WTC11 (cell line): ENCODE measurements at regions not wholly inside any gene's neighbourhood (a gene's known extent, or its start where the extent isn't known, plus 50 kb on each side); places are given as distances from the start of the nearest gene placed in this dataset.

Experiments used
- CREB1 ChIP-seq: sonication (generic); formaldehyde crosslinking; IDR thresholded peaks from 2 replicates; pipeline ENCODE4 v1.8.0; 2023; ENCODE audit warnings: mild to moderate bottlenecking, missing genetic modification reagents
- IRF2 ChIP-seq: sonication (generic); formaldehyde crosslinking; IDR thresholded peaks from 2 replicates; pipeline ENCODE4 v1.8.0; 2022; ENCODE audit warnings: low read depth, missing genetic modification reagents, borderline replicate concordance
- KAT7 ChIP-seq: sonication (generic); formaldehyde crosslinking; IDR thresholded peaks from 2 replicates; pipeline ENCODE4 v1.8.1; 2023; ENCODE audit warnings: missing genetic modification reagents, mild to moderate bottlenecking, borderline replicate concordance
- SP1 ChIP-seq: sonication (generic); formaldehyde crosslinking; conservative IDR thresholded peaks from 2 replicates; pipeline ENCODE4 v1.8.1; 2022; ENCODE audit warnings: missing genetic modification reagents
- TEAD4 ChIP-seq: sonication (generic); formaldehyde crosslinking; IDR thresholded peaks from 2 replicates; pipeline ENCODE4 v1.8.0; 2022; ENCODE audit warnings: mild to moderate bottlenecking, missing genetic modification reagents
- TF ChIP-seq, protein P1 (sequence below): fragments of 200-600 bp; IDR thresholded peaks from 2 replicates; pipeline ENCODE4 v1.8.0; 2022; ENCODE audit warnings: antibody characterized with exemption
- TF ChIP-seq, protein P2 (sequence below): sonication (generic); formaldehyde crosslinking; IDR thresholded peaks from 2 replicates; pipeline ENCODE4 v1.8.1; 2023; ENCODE audit warnings: mild to moderate bottlenecking, moderate library complexity, missing genetic modification reagents
- TF ChIP-seq, protein P3 (sequence below): sonication (generic); formaldehyde crosslinking; conservative IDR thresholded peaks from 2 replicates; pipeline ENCODE4 v1.8.1; 2022; ENCODE audit warnings: mild to moderate bottlenecking, missing genetic modification reagents
- TF ChIP-seq, protein P4 (sequence below): sonication (generic); formaldehyde crosslinking; IDR thresholded peaks from 2 replicates; pipeline ENCODE4 v1.8.0; 2022; ENCODE audit warnings: missing genetic modification reagents

DNA sequence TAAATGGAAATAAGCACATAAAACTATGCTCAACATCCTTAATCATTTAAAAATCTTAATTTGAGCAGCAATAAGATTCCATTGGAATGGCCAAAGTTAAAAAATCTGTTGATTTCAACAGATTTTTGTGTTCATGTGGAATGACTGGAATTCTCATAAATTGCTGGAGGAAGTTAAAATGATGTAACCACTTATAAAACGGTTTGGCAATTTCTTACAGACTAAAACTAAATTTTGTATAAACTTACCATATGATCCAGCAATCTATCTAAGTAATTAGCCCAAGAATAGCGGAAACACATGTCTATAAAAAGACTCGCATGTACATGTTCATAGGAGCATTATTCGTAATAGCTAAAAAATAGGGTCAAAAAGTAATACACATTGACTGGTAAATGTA, 1713.6 kb downstream of the SI start:
- no peak for TF ChIP-seq SP1
- no peak for TF ChIP-seq TEAD4 (CRISPR knock-in tag)
- TF ChIP-seq KAT7 (CRISPR knock-in tag) = no peak
- TF ChIP-seq CREB1 (CRISPR knock-in tag) = no peak
- TF ChIP-seq, protein P1, sequence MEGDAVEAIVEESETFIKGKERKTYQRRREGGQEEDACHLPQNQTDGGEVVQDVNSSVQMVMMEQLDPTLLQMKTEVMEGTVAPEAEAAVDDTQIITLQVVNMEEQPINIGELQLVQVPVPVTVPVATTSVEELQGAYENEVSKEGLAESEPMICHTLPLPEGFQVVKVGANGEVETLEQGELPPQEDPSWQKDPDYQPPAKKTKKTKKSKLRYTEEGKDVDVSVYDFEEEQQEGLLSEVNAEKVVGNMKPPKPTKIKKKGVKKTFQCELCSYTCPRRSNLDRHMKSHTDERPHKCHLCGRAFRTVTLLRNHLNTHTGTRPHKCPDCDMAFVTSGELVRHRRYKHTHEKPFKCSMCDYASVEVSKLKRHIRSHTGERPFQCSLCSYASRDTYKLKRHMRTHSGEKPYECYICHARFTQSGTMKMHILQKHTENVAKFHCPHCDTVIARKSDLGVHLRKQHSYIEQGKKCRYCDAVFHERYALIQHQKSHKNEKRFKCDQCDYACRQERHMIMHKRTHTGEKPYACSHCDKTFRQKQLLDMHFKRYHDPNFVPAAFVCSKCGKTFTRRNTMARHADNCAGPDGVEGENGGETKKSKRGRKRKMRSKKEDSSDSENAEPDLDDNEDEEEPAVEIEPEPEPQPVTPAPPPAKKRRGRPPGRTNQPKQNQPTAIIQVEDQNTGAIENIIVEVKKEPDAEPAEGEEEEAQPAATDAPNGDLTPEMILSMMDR = no peak
- TF ChIP-seq, protein P2, sequence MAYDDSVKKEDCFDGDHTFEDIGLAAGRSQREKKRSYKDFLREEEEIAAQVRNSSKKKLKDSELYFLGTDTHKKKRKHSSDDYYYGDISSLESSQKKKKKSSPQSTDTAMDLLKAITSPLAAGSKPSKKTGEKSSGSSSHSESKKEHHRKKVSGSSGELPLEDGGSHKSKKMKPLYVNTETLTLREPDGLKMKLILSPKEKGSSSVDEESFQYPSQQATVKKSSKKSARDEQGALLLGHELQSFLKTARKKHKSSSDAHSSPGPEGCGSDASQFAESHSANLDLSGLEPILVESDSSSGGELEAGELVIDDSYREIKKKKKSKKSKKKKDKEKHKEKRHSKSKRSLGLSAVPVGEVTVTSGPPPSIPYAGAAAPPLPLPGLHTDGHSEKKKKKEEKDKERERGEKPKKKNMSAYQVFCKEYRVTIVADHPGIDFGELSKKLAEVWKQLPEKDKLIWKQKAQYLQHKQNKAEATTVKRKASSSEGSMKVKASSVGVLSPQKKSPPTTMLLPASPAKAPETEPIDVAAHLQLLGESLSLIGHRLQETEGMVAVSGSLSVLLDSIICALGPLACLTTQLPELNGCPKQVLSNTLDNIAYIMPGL (CRISPR knock-in tag) = no peak
- TF ChIP-seq, protein P3, sequence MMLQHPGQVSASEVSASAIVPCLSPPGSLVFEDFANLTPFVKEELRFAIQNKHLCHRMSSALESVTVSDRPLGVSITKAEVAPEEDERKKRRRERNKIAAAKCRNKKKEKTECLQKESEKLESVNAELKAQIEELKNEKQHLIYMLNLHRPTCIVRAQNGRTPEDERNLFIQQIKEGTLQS = no peak
- TF ChIP-seq IRF2 = no peak
- TF ChIP-seq, protein P4, sequence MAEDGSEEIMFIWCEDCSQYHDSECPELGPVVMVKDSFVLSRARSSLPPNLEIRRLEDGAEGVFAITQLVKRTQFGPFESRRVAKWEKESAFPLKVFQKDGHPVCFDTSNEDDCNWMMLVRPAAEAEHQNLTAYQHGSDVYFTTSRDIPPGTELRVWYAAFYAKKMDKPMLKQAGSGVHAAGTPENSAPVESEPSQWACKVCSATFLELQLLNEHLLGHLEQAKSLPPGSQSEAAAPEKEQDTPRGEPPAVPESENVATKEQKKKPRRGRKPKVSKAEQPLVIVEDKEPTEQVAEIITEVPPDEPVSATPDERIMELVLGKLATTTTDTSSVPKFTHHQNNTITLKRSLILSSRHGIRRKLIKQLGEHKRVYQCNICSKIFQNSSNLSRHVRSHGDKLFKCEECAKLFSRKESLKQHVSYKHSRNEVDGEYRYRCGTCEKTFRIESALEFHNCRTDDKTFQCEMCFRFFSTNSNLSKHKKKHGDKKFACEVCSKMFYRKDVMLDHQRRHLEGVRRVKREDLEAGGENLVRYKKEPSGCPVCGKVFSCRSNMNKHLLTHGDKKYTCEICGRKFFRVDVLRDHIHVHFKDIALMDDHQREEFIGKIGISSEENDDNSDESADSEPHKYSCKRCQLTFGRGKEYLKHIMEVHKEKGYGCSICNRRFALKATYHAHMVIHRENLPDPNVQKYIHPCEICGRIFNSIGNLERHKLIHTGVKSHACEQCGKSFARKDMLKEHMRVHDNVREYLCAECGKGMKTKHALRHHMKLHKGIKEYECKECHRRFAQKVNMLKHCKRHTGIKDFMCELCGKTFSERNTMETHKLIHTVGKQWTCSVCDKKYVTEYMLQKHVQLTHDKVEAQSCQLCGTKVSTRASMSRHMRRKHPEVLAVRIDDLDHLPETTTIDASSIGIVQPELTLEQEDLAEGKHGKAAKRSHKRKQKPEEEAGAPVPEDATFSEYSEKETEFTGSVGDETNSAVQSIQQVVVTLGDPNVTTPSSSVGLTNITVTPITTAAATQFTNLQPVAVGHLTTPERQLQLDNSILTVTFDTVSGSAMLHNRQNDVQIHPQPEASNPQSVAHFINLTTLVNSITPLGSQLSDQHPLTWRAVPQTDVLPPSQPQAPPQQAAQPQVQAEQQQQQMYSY (CRISPR knock-in tag) = no peak
